Activated naive CD8-positive, alpha-beta T cell treated with anti-CD3 and anti-CD28 coated beads, Interleukin-2, amount 50 U/mL, for 16 hours (primary cell): ENCODE measurements at regions not wholly inside any gene's neighbourhood (a gene's known extent, or its start where the extent isn't known, plus 50 kb on each side); places are given as distances from the start of the nearest gene placed in this dataset.

Experiments
- DNase-seq: peaks from one replicate; pipeline ENCODE4 v3.0.0-alpha.2; 2020; ENCODE audit warnings: low read depth, low spot score

DNA sequence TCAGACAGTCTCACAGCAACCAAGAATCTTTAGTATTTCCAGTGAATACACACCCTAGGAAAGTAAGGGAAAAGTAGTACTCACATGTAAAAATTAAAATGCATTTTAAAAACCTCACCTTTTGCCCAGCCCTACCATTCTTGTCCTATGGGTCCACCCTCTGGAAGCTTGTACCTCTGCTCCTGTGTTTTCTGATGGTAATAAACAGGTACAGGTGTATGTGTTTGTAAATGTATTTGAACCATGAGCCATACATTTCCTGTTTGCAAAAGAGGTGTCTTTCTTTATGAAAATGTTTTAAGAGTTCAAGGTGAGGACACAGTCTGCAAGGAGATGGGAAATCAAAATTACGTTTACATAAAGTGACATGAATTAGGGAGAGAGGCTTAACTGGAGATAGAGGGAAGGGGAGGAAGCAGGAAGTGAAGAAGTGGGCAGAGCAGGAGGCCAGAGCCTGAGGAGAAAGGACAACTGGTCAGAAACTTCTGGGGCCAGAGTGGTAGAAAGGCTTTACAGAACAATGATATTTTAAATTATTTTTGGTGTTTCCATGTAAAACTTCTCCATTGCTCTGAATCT lies 52.0 kb upstream of the IVNS1ABP start:
- DNase-seq, result no peak

GRCh38 chr1:185368313-185368855 lies 51.3 kb upstream of the IVNS1ABP start:
- DNase-seq, result no peak

- no peak for DNase-seq
Measured at GRCh38 chr1:185367218-185367617, 50.2 kb upstream of the IVNS1ABP start.
